Mammary epithelial cell (primary cell): ENCODE measurements at regions not wholly inside any gene's neighbourhood (a gene's known extent, or its start where the extent isn't known, plus 50 kb on each side); places are given as distances from the start of the nearest gene placed in this dataset.

Experiments
- CTCF ChIP-seq, 2 donors: IDR thresholded peaks in 1 of 2; conservative IDR thresholded peaks in 1 of 2; 2 replicates each; pipeline ENCODE4 v1.5.1; 2011 to 2012; ENCODE audit warnings: inconsistent platforms in 2 of 2, low read length in 2 of 2, mild to moderate bottlenecking in 2 of 2, control low read depth in 1 of 2, low read depth in 1 of 2; ENCODE audit not compliant: insufficient read depth in 1 of 2; ENCODE audit errors: extremely low read depth in 1 of 2
- EZH2 ChIP-seq: IDR thresholded peaks from 2 replicates; pipeline ENCODE4 v1.6.1; 2012; ENCODE audit warnings: low read length, inconsistent platforms, borderline replicate concordance

GRCh38 chr2:7847321-7847720, 834.5 kb upstream of the ID2 start:
- no peak for TF ChIP-seq CTCF (conservative IDR thresholded peaks at IDR 0.05 in 1 of 2, IDR thresholded peaks at IDR 0.05 in 1 of 2; ENCODE audit: extremely low read depth in 1 of 2, insufficient read depth in 1 of 2, low read depth in 1 of 2, low read length in 2 of 2)
- no peak for TF ChIP-seq EZH2
